IPS-NIHi11 (cell line): ENCODE measurements at regions not wholly inside any gene's neighbourhood (a gene's known extent, or its start where the extent isn't known, plus 50 kb on each side); places are given as distances from the start of the nearest gene placed in this dataset.
"Not testable (repeated sequence)": the region's sequence is repeated elsewhere in the genome, so short reads cannot be mapped to it uniquely, and the experiment has no call there.

ENCODE experiments used
- DNase-seq: peaks from one replicate; pipeline ENCODE4 v3.0.0; 2012; ENCODE audit warnings: mixed read lengths, low spot score

- no peak for DNase-seq
Measured at GRCh38 chr15:62644889-62645742, 397.4 kb upstream of the TPM1 start.

- DNase-seq = peak; percentile 24
Measured at GRCh38 chr15:62647202-62647842, 395.2 kb upstream of the TPM1 start.

- DNase-seq = no peak
Measured at GRCh38 chr15:62647843-62648505, 394.6 kb upstream of the TPM1 start.

DNA sequence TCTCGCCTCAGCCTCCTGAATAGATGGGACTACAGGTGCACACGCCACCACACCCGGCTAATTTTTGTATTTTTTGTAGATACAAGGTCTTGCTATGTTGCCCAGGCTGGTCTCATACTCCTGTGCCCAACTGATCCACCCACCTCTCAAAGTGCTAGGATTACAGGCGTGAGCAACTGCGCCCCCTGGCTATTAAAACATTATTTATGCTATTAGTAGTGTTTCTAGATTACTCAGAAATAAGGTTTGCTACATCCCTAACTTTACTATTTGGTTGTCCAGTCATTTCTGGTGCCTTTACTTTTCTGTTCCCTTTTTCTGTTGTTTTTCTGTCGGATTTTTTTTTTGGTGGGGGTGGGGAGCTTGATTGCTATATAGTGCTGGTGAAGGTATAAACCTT lies 393.6 kb upstream of the TPM1 start:
- no peak for DNase-seq

GRCh38 chr15:62649793-62650420 lies 392.6 kb upstream of the TPM1 start:
- no peak for DNase-seq

DNA sequence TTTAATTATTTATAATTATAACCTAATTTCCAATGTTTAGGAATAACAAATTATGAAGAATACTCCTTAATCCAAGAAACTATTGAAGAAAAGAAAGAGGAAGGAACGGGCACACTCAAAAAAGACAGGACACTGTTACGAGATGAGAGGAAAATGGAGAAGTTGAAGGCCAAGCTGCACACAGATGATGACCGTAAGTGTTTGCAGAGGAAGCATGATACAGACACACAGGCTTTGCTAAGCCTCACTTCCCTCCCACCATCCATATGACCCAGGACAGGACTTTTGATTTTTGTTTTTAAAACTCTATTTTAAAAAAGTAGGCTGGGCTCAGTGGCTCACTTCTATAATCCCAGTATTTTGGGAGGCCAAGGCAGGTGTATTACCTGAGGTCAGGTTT lies 389.4 kb upstream of the TPM1 start:
- no peak for DNase-seq

DNA sequence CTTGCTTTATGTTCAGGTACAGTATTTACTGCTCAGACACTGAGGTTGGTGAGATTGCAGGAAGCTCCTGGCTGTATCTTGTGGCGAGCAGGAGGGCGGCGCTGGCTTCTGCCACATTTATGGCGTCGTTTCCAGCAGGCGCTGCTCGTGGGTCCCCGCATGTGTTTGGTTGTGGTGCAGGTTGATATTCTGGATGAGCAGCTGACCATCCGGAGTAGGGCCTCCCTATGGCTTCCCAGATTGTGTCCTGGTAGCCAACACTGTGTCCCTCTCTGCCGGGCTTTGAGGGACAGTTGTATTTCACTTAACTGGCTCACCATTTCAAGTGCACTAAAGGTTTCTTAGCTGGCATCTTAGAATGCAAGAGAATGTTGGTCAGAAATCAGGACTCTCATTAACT lies 386.5 kb upstream of the TPM1 start:
- DNase-seq = no peak

DNA sequence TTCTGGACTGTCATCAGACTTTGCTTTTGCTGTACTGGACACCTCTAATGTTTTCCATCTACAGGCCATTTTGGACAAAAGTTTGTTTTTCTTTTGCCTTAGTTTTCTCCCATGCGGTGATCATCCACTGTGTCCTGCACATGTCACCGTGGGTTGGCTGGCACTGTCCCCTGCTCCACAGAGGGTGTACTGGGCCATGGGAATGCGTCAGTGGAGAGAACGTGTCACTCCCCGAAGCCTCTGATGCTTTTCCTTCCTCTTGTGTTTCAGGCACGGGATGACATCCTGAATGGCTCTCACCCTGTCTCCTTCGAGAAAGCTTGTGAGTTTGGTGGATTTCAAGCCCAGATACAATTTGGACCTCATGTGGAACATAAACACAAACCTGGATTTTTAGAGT lies 385.0 kb upstream of the TPM1 start:
- not testable (repeated sequence) for DNase-seq

DNA sequence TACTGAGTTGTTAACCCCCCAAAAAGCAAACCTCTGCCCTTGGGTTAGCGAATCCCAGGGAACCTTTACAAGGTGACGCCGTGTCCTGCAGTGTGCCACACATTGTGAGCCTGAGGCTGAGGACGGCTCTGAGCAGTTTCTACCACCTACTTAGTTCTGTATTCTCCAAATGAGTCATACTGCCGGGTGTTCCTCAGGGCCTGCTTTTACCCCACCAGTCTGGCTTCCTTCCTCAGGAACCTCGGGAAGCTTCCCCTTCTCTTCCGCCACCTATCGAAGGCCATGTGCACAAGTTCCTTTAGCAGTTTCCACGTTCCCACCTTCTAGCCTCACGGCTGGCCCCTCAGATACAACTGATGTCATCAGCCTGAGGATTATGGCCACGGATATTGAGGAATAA lies 384.0 kb upstream of the TPM1 start:
- DNase-seq = no peak

DNA sequence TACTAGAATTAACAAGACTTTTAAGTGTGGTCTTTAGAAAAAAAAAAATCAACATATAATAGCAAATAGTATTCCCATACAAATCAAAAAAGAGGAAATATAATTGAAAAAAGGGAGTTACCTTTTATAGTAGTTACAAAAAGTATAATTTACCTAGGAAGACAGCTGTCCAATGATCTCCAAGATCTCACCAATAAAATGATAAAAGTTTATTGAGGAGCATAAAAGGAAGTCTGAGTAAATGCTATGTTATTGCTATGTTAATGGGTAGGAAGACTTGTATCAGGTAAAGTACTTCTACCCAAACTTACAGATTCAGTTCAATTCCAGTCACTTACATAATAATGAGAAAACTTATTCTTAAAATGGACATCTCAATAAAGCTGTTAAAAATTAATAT lies 379.0 kb upstream of the TPM1 start:
- DNase-seq = no peak

DNA sequence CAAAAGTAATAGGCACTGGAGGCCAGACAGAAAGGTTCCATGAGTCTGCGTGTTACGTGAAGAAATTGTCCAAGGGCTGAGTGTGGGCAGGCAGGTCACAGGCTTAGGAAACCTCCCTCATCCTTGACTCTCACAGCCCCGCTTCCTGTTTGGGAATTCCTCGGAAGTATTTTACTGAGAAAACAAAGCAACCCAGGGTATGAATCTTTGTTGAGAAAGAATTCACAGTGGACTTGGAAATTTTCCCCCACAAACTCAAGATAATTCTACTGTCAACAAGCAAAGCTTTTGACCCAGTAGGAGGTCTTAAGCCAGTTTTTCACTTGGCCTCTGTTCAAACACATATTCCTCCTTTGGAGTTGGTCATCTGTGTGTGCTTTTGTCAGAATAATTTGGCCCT lies 377.1 kb upstream of the TPM1 start:
- DNase-seq = no peak

DNA sequence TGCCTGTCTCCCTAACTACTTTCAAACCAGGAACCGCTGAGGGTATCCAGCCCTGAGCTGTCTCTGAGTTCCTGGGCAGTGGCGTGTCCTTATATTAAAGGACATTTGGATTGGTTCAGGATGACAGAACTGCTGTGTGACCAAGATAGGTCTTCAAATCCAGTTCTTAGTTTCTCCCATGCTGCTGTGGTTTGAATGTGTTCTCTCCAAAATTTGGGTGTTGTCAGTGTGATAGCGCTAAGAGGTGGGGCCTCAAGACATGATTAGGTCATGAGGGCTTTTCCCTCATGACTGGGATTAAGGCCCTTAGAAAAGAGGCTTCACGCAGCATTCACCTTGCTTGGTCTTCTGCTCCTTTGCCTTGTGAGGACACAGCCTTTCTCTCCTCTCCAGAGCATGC lies 376.5 kb upstream of the TPM1 start:
- DNase-seq = no peak

GRCh38 chr15:62672268-62672667 lies 370.3 kb upstream of the TPM1 start:
- no peak for DNase-seq

DNA sequence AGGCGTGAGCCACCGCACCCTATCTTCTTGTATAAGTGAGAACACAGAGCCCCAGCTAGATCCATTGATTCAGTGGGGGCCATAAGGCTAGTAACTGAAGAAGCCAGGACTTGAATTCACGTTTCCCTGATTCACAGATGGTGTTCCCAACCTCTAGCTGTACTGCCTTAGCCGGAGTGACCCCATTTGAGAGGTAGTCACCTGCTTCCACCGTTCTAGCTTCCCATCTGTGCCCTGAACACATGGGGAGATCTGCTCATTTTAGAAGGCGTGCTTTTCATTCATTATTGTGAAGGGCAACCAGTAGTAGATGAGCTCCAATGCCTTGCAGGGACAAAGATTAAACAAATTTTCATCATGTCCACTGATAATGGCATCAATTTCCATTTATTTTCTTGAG lies 365.7 kb upstream of the TPM1 start:
- DNase-seq = no peak

GRCh38 chr15:62681939-62682896 lies 360.3 kb upstream of the TPM1 start:
- DNase-seq = no peak

GRCh38 chr15:62683192-62683591 lies 359.4 kb upstream of the TPM1 start:
- not testable (repeated sequence) for DNase-seq

- no peak for DNase-seq
Measured at GRCh38 chr15:62684123-62684808, 358.3 kb upstream of the TPM1 start.

- no peak for DNase-seq
Measured at GRCh38 chr15:62691008-62691407, 351.5 kb upstream of the TPM1 start.

- DNase-seq = no peak
Measured at GRCh38 chr15:62697636-62698035, 344.9 kb upstream of the TPM1 start.

- DNase-seq = no peak
Measured at GRCh38 chr15:62698646-62699045, 343.9 kb upstream of the TPM1 start.

DNA sequence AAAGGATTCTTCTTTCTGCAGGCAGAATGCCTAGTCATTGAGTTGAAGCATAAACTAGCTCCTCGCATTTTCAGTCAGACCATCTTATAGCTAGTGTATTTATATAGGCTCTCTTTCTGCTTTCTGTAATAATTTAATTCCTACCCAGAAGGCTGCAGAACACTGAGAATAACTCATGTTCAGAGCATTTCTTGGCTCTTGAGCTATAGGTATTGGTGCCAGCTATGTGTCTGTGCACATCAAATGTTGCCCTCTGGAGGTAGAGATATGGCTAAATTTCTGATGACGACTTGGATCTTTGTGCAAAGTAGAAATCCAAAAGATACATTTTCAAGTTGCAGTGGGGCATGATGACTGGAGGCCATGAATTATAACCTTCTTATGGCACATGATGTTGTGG lies 336.2 kb upstream of the TPM1 start:
- DNase-seq = no peak
